ENCODE measurements at regions not wholly inside any gene's neighbourhood (a gene's known extent, or its start where the extent isn't known, plus 50 kb on each side); places are given as distances from the start of the nearest gene placed in this dataset.

- WGBS (ENCODE audit: extremely low coverage, insufficient read length, low lambda C conversion rate), result no CpG with 5 or more reads among the region's 2 CpGs
Measured at GRCh38 chr1:55412060-55412459, 196.9 kb upstream of the USP24 start.

More at GRCh38 chr1:55412060-55412459, 196.9 kb upstream of the USP24 start:
- H3K27ac ChIP-seq (ENCODE audit: insufficient read length, low read depth, low read length), result no peak overlapping the region
- DNase-seq, result no peak
- TF ChIP-seq CTCF (conservative IDR thresholded peaks at IDR 0.05), result no peak
- no peak overlapping the region for H2BK15ac ChIP-seq (ENCODE audit: low read depth, low read length)
- H2BK12ac ChIP-seq (ENCODE audit: insufficient read length, low read depth, low read length), result no peak overlapping the region
- no peak overlapping the region for H3K4ac ChIP-seq (ENCODE audit: low read depth, low read length)
- H4K20me1 ChIP-seq (ENCODE audit: control insufficient read depth, insufficient read depth, insufficient read length), result no peaks in the 10 kb centered on the region
- H3K9me3 ChIP-seq (ENCODE audit: control insufficient read depth, low read depth, low read length), result no peaks in the 10 kb centered on the region
- Mint-ChIP-seq H3K27ac (no peak overlapping the region), H3K9me3 (peaks cover 6 to 15% of the 10 kb centered on the region in 2 experiments; a peak in 4 of 5 replicates), H3K27me3 (ENCODE audit: low read depth) (0 out of 2 replicates have a peak, but pooled peaks cover 1% of the 10 kb centered on the region), H3K4me3 (no peak overlapping the region), H3K4me1 (peaks cover 0 to 3% of the 10 kb centered on the region in 2 experiments; a peak in 1 of 4 replicates), H3K36me3 (ENCODE audit: insufficient read depth in 1 of 3, low read depth in 3 of 3) (no peaks in the 10 kb centered on the region; a peak in 1 of 7 replicates)
- H3K4me2 ChIP-seq (ENCODE audit: insufficient read depth, insufficient read length, low read length), result no peak overlapping the region
- H3K27me3 ChIP-seq (ENCODE audit: insufficient read depth, low read length), result no peaks in the 10 kb centered on the region
- no peak overlapping the region for H2BK5ac ChIP-seq (ENCODE audit: insufficient read length, low read length)
- no peak overlapping the region for H2BK120ac ChIP-seq (ENCODE audit: low read depth, low read length, poor library complexity, severe bottlenecking)
- no peak overlapping the region for H3T11ph ChIP-seq (ENCODE audit: low read length)
- H3K23ac ChIP-seq (ENCODE audit: insufficient read length, low read depth, low read length), result no peak overlapping the region
- no peak overlapping the region for H2AK5ac ChIP-seq (ENCODE audit: insufficient read length, low read length)
- no peaks in the 10 kb centered on the region for H3K4me1 ChIP-seq (ENCODE audit: insufficient read depth, low read length)
- no peak overlapping the region for H3K9ac ChIP-seq (ENCODE audit: extremely low read depth, insufficient read length, low read length)
- no peak overlapping the region for H4K5ac ChIP-seq (ENCODE audit: insufficient read length, low read depth, low read length)
- H3K56ac ChIP-seq (ENCODE audit: insufficient read length, low read depth, low read length), result no peak overlapping the region
- no peak overlapping the region for H4K8ac ChIP-seq (replicated peaks; ENCODE audit: insufficient read length, low read depth, low read length)
- H3K23me2 ChIP-seq (ENCODE audit: insufficient read length, low read depth, low read length, poor library complexity, severe bottlenecking), result no peaks in the 10 kb centered on the region
- H3K79me2 ChIP-seq (ENCODE audit: insufficient read depth, low read length), result no peaks in the 10 kb centered on the region
- no peak overlapping the region for H2BK20ac ChIP-seq (ENCODE audit: low read depth, low read length, poor library complexity, severe bottlenecking)
- H4K91ac ChIP-seq (ENCODE audit: insufficient read length, low read depth, low read length), result no peak overlapping the region
- H3K79me1 ChIP-seq (ENCODE audit: insufficient read depth, low read depth, low read length, poor library complexity, severe bottlenecking), result no peaks in the 10 kb centered on the region
- H3K14ac ChIP-seq (ENCODE audit: insufficient read depth, low read length), result no peak overlapping the region
- no peak overlapping the region for H3K18ac ChIP-seq (ENCODE audit: insufficient read length, low read depth, low read length)
- no peak overlapping the region for H2AFZ ChIP-seq (ENCODE audit: low read length)

All from H9 (cell line).